Prostate gland (tissue), 2 donors: ENCODE measurements at regions not wholly inside any gene's neighbourhood (a gene's known extent, or its start where the extent isn't known, plus 50 kb on each side); places are given as distances from the start of the nearest gene placed in this dataset.

ENCODE experiments used
- POLR2A ChIP-seq: fragments of 450-650 bp; IDR thresholded peaks from one replicate; pipeline ENCODE4 v1.6.1; 2016; ENCODE audit warnings: antibody characterized with exemption, mild to moderate bottlenecking
- POLR2AphosphoS5 ChIP-seq: sonication (generic); formaldehyde crosslinking; IDR thresholded peaks from one replicate; pipeline ENCODE4 v1.6.1; 2017; ENCODE audit warnings: antibody characterized with exemption
- TF ChIP-seq, protein P1 (sequence below), 4 experiments: fragments of 200-600 bp in 2 of 4; fragments of 450-650 bp in 2 of 4; sonication (generic) in 2 of 4; IDR thresholded peaks; 1 replicate in 3 of 4; 2 replicates in 1 of 4; pipeline ENCODE4 v1.5.1; 2016 to 2019; ENCODE audit warnings: antibody characterized with exemption in 4 of 4, mild to moderate bottlenecking in 2 of 4, moderate library complexity in 2 of 4

DNA sequence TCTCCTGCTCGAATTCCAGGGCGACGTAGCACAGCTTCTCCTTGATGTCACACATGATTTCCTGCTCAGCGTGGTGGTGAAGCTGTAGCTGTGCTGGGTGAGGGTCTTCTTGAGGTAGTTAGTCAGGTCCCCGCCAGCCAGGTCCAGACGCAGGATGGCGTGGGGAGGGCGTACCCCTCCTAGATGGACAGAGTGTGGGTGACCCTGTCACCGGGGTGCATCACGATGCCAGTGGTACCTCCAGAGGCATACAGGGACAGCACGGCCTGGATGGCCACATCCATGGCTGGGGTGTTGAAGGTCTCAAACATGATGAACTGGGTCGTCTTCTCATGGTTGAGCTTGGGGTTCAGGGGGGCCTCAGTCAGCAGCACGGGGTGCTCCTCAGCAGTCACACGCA lies 110.2 kb upstream of the CNR1 start:
- TF ChIP-seq POLR2AphosphoS5, result no peak
- TF ChIP-seq, protein P1, sequence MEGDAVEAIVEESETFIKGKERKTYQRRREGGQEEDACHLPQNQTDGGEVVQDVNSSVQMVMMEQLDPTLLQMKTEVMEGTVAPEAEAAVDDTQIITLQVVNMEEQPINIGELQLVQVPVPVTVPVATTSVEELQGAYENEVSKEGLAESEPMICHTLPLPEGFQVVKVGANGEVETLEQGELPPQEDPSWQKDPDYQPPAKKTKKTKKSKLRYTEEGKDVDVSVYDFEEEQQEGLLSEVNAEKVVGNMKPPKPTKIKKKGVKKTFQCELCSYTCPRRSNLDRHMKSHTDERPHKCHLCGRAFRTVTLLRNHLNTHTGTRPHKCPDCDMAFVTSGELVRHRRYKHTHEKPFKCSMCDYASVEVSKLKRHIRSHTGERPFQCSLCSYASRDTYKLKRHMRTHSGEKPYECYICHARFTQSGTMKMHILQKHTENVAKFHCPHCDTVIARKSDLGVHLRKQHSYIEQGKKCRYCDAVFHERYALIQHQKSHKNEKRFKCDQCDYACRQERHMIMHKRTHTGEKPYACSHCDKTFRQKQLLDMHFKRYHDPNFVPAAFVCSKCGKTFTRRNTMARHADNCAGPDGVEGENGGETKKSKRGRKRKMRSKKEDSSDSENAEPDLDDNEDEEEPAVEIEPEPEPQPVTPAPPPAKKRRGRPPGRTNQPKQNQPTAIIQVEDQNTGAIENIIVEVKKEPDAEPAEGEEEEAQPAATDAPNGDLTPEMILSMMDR (IDR thresholded peaks at IDR 0.05), result no peak
- TF ChIP-seq POLR2A, result no peak
